Stimulated activated naive B cell treated with anti-CD40 and anti-IgM and Interleukin-4, amounts not matched to agents 10 μg/mL and 1 μg/mL and 100 μg/mL, for 72 hours (primary cell): ENCODE measurements at regions not wholly inside any gene's neighbourhood (a gene's known extent, or its start where the extent isn't known, plus 50 kb on each side); places are given as distances from the start of the nearest gene placed in this dataset.

Experiments
- ATAC-seq, 2 donors: fragments of 150-1000 bp; cut with Tn5 transposase; replicated peaks; 2 replicates each; pipeline ENCODE4 v1.10.0; 2021; ENCODE audit warnings: moderate library complexity in 1 of 2
- DNase-seq: peaks from one replicate; pipeline ENCODE4 v3.0.0; 2021
- H3K27ac Mint-ChIP-seq: one replicate; pipeline ENCODE4 v1.8.0; 2022; ENCODE audit warnings: mild to moderate bottlenecking, mixed read lengths
- H3K27me3 Mint-ChIP-seq, 2 donors: one replicate each; pipeline ENCODE4 v1.8.0; 2022; ENCODE audit warnings: mixed read lengths in 2 of 2
- H3K36me3 Mint-ChIP-seq, 2 donors: one replicate each; pipeline ENCODE4 v1.8.0; 2022; ENCODE audit warnings: mixed read lengths in 2 of 2, mild to moderate bottlenecking in 1 of 2
- H3K4me1 Mint-ChIP-seq, 2 donors: one replicate each; pipeline ENCODE4 v1.8.0; 2022; ENCODE audit warnings: mixed read lengths in 2 of 2, mild to moderate bottlenecking in 1 of 2
- H3K4me3 Mint-ChIP-seq, 2 donors: one replicate each; pipeline ENCODE4 v1.8.0; 2022; ENCODE audit warnings: mild to moderate bottlenecking in 2 of 2, mixed read lengths in 2 of 2, moderate library complexity in 1 of 2
- H3K9me3 Mint-ChIP-seq, 2 donors: one replicate each; pipeline ENCODE4 v1.8.0; 2022; ENCODE audit warnings: mixed read lengths in 2 of 2, mild to moderate bottlenecking in 1 of 2

DNA sequence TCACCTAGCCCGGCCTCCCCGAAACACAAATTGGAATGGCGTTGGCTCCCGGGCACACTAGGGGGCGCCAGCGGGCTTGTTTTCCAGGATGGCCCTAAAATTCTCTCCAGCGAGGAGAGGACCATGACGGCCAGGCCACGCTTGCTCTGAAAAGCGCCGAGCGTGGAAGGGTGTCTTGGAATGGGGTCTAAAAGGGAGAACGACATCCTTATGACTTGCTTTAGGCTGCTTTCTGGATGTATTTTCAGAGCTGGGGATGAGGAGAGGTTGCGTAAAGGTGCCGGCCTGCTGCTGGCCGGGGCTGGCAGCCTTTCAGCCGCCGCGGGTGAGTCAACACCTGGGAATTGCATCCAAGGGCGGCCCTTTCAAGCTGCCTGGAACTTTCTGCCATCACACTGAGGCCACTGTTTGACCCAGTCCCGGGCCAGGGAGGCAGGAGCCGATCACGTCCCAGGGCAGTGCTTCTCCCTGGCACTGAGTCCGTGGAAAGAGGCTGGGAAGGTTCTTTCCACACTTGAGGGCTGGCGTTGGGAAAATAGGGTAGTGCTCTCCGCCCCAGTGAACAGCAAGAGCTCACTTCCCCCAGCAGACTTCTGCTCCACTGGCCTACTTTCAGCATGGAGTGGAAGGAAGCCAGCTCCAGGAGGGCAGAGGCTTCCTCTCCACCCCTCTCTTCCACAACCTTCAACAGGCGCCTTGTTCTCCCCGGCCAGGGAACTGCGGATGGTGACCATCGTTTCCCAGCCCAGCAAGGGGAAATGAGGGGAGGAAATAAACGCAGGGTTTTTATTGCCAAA, 216.2 kb downstream of the TTC8 start:
- DNase-seq (peak; percentile 64), ATAC-seq (peak; percentile 85 to 86)
- H3K27me3 Mint-ChIP-seq, result peaks cover 23 to 29% of the 10 kb centered on the region in 2 donors
- H3K27ac Mint-ChIP-seq, result peak overlapping the region; percentile 92
- peak overlapping the region; percentile 83 to 85 for H3K4me3 Mint-ChIP-seq
- peaks cover 10 to 18% of the 10 kb centered on the region in 2 donors for H3K4me1 Mint-ChIP-seq
- peaks cover 2 to 4% of the 10 kb centered on the region in 2 donors for H3K36me3 Mint-ChIP-seq
- peaks cover 4 to 5% of the 10 kb centered on the region in 2 donors for H3K9me3 Mint-ChIP-seq

DNA sequence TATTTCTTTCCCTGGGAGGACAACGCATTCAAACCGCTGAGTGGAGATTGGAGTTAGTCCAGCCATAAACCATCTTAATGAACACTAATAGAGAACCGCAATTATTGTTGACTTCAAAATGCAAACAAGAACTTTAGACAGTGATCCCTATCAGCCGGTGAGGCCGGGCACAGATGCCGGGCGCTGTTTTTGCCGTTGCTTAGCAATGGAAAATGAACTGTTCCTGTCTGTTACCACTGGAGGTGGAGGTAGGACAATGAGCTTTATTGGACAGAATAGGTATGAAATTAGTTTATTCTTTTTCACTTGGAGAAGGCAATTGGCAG, 216.8 kb downstream of the TTC8 start:
- H3K27ac Mint-ChIP-seq, result peak overlapping the region; percentile 92
- H3K27me3 Mint-ChIP-seq, result peaks cover 23 to 25% of the 10 kb centered on the region in 2 donors
- H3K4me1 Mint-ChIP-seq, result peaks cover 10 to 18% of the 10 kb centered on the region in 2 donors
- peak overlapping the region; percentile 83 to 85 for H3K4me3 Mint-ChIP-seq
- H3K9me3 Mint-ChIP-seq, result peaks cover 4 to 5% of the 10 kb centered on the region in 2 donors
- DNase-seq (no peak), ATAC-seq (peak; percentile 37)
- peaks cover 2 to 4% of the 10 kb centered on the region in 2 donors for H3K36me3 Mint-ChIP-seq

DNA sequence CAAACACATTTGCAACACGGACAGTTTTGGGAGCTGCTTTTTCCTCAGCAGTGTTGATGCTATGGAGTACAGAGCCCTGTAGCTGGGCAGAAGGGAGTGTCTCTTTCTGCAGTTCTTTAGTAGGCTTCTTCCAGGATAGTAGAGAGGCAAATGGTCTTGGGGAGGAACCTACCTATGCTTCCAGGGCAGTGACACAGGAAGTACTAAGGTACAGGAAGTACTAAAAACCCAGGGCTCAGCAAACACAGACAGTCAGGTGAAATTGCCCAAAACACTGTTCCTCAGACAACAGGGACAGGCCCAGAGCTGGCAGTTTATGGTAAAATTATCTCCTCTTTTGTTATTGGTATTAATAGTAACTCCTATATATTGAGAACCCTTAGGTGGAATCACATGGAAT, 217.6 kb downstream of the TTC8 start:
- ATAC-seq (no peak), DNase-seq (no peak)
- Mint-ChIP-seq H3K4me3 (no peak overlapping the region), H3K36me3 (peaks cover 2 to 4% of the 10 kb centered on the region in 2 donors), H3K27ac (no peak overlapping the region), H3K27me3 (peaks cover 22% of the 10 kb centered on the region in 2 donors), H3K4me1 (peaks cover 10 to 18% of the 10 kb centered on the region in 2 donors), H3K9me3 (peaks cover 4 to 5% of the 10 kb centered on the region in 2 donors)

DNA sequence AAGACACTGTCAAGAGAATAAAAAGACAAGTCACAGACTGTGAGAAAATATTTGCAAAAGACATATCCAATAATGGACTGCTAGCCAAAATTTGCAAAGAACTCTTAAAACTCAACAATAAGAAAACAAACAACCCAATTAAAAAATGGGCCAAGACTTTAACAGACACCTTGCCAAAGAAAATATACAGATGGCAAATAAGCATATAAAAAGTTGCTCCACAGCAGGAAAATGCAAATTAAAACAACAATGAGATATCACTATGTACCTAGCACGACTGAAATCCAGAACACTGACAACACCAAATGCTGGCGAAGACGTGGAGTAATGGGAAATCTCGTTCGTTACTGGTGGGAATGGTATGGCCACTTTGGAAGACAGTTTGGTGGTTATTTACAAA, 228.9 kb downstream of the TTC8 start:
- H3K4me1 Mint-ChIP-seq, result peaks cover 3 to 5% of the 10 kb centered on the region in 2 donors
- H3K4me3 Mint-ChIP-seq, result no peak overlapping the region
- no peak for ATAC-seq
- no peak overlapping the region for H3K27ac Mint-ChIP-seq
- no peak for DNase-seq
- peaks cover 0 to 3% of the 10 kb centered on the region in 2 donors for H3K36me3 Mint-ChIP-seq
- H3K9me3 Mint-ChIP-seq, result peaks cover 7 to 12% of the 10 kb centered on the region in 2 donors
- H3K27me3 Mint-ChIP-seq, result peaks cover 0 to 8% of the 10 kb centered on the region in 2 donors

DNA sequence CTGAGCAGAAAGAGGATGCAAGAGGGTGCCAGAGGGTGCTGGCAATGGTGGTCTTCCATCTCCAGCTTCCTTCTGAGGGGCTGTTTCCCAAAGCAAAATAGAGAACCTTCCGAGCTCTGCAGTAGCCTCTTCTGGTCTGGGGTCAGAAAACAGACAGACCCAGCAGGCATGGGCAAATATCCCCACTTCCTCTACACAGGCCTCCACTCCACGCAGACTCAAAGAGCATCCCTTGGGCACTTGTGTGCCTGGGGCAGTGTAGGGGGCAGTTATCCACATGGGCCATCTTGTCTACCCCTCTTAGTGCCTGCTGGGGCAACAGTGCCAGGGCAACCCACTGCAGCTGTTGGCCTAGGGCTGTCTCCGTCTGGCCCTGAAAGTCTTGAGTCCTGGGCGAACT, 231.9 kb downstream of the TTC8 start:
- DNase-seq (no peak), ATAC-seq (no peak)
- H3K27ac Mint-ChIP-seq, result no peak overlapping the region
- no peak overlapping the region for H3K4me3 Mint-ChIP-seq
- H3K4me1 Mint-ChIP-seq, result peaks cover 3 to 5% of the 10 kb centered on the region in 2 donors
- H3K36me3 Mint-ChIP-seq, result peaks cover 0 to 3% of the 10 kb centered on the region in 2 donors
- H3K9me3 Mint-ChIP-seq, result peaks cover 7 to 12% of the 10 kb centered on the region in 2 donors
- H3K27me3 Mint-ChIP-seq, result no peaks in the 10 kb centered on the region

DNA sequence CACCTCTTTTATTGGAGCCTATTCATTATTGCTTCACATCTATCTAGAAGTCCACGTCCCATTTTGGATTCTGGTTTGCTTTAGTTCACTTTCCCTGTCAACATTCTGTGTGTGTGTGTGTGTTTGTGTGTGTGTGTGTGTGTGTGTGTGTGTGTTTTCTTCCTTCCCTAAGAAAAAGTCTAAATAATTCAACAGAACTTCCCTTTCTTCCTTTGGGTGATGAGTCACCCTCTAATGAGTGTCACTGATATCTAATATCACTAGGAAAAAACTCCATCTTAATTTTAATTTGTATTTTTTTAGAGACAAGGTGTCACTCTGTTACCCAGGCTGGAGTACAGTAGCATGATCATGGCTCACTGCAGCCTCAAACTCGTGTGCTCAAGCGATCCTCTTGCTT, 234.2 kb downstream of the TTC8 start:
- no peak for ATAC-seq
- peaks cover 5 to 7% of the 10 kb centered on the region in 2 donors for H3K27me3 Mint-ChIP-seq
- H3K9me3 Mint-ChIP-seq, result peaks cover 4 to 5% of the 10 kb centered on the region in 2 donors
- no peak overlapping the region for H3K27ac Mint-ChIP-seq
- peaks cover 3 to 5% of the 10 kb centered on the region in 2 donors for H3K4me1 Mint-ChIP-seq
- H3K4me3 Mint-ChIP-seq, result no peak overlapping the region
- H3K36me3 Mint-ChIP-seq, result no peaks in the 10 kb centered on the region
- DNase-seq, result no peak

DNA sequence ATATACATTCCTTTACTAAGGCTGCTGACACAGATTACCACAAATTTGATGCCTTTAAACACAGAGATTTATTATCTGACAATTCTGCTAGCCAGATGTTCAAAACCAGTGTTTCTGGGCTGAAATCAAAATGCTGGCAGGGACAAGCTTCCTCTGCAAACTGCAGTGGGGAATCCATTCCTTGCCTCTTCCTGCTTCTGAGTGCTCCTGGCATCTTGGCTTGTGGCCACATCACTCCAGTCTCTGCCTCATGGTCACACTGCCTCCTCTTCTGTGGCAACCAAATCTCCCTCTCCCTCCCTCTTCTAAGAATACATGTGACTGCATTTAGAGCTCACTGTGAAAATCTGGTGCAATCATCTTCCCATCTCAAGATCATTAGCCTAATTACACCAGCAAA, 235.7 kb downstream of the TTC8 start:
- H3K36me3 Mint-ChIP-seq, result no peaks in the 10 kb centered on the region
- peaks cover 5 to 11% of the 10 kb centered on the region in 2 donors for H3K27me3 Mint-ChIP-seq
- H3K9me3 Mint-ChIP-seq, result peaks cover 4 to 5% of the 10 kb centered on the region in 2 donors
- no peak overlapping the region for H3K4me3 Mint-ChIP-seq
- H3K4me1 Mint-ChIP-seq, result peaks cover 3 to 5% of the 10 kb centered on the region in 2 donors
- DNase-seq (no peak), ATAC-seq (no peak)
- H3K27ac Mint-ChIP-seq, result no peak overlapping the region

DNA sequence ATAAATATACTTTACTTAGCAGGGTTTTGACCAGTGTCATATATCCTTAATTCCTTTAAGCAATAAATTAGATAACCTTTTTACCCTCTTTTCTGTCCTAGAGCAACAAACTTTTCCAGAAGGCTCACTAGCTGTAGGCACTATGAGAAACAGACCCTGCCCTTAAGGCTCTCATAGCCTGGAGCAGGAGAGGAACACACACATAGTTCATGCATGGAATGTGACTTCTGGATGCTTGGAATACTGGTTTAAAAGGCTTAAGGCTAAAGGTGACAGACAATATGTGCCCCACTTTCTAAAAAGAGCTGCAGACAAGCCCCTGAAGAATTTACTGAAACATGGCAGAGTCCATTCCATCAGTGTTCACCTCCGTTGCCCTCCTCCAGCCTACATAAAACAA, 237.2 kb downstream of the TTC8 start:
- no peaks in the 10 kb centered on the region for H3K36me3 Mint-ChIP-seq
- peaks cover 0 to under 1% of the 10 kb centered on the region in 2 donors for H3K9me3 Mint-ChIP-seq
- no peak overlapping the region for H3K27ac Mint-ChIP-seq
- H3K4me1 Mint-ChIP-seq, result no peaks in the 10 kb centered on the region
- DNase-seq (no peak), ATAC-seq (no peak)
- peaks cover 9 to 15% of the 10 kb centered on the region in 2 donors for H3K27me3 Mint-ChIP-seq
- no peak overlapping the region for H3K4me3 Mint-ChIP-seq

DNA sequence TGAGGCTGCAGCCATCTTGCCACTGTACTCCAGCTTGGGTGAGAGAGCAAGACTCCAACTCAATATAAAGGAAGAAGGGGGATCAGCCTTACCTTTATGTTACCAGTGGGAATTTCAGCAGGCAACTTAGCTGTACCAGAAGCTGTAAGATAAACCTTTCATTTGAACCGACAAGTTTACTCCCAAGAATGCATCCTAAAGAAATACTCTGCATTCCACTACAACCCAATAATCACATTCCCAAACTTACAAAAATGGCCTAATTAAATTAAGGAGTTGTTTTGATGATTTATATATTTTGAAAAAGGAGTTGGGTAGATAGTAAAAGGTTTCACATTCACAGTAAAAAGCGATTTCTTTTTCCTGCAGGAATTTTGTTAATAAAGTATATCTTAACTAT, 241.4 kb downstream of the TTC8 start:
- Mint-ChIP-seq H3K27me3 (peaks cover 20 to 21% of the 10 kb centered on the region in 2 donors), H3K36me3 (no peaks in the 10 kb centered on the region)

DNA sequence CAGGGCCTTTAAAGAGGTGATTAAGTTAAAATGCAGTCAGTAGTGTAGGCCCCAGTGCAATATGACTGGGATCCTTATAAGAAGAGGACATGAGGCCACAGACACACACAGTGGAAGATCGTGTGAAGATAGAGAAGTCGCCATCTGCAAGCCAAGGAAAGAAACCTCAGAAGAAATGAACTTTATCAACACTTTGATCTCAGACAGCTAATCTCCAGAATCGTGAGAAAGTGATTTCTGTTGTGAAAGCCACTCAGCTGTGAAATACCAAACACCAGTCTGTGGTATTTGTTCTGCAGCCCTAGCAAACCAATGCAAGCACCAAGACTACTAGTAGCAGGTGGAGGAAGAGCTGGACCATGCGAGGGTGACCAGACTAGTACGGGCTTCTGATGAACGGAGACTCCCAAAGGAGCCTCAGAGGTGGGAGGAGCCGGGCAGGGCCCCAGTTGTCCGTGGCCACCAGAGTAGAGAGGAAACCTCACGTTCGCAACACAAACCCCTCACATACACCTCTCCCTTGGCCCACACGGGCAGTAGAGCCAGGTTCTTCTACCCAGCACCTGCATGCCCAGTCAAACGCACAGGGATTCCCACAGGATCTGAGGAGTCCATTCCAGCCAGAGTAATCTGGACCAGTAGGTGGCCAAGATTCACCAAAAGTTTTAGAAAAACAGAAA, 243.0 kb downstream of the TTC8 start:
- Mint-ChIP-seq H3K9me3 (no peaks in the 10 kb centered on the region), H3K27ac (no peak overlapping the region), H3K27me3 (peaks cover 14 to 25% of the 10 kb centered on the region in 2 donors), H3K4me3 (no peak overlapping the region), H3K4me1 (no peaks in the 10 kb centered on the region), H3K36me3 (no peaks in the 10 kb centered on the region)
- ATAC-seq (peak in 1 of 2 donors; percentile 14), DNase-seq (no peak)

More for the DNA sequence above, 241.4 kb downstream of the TTC8 start:
- ATAC-seq (no peak), DNase-seq (no peak)
- Mint-ChIP-seq H3K9me3 (no peaks in the 10 kb centered on the region), H3K27ac (no peak overlapping the region), H3K4me3 (no peak overlapping the region), H3K4me1 (no peaks in the 10 kb centered on the region)

DNA sequence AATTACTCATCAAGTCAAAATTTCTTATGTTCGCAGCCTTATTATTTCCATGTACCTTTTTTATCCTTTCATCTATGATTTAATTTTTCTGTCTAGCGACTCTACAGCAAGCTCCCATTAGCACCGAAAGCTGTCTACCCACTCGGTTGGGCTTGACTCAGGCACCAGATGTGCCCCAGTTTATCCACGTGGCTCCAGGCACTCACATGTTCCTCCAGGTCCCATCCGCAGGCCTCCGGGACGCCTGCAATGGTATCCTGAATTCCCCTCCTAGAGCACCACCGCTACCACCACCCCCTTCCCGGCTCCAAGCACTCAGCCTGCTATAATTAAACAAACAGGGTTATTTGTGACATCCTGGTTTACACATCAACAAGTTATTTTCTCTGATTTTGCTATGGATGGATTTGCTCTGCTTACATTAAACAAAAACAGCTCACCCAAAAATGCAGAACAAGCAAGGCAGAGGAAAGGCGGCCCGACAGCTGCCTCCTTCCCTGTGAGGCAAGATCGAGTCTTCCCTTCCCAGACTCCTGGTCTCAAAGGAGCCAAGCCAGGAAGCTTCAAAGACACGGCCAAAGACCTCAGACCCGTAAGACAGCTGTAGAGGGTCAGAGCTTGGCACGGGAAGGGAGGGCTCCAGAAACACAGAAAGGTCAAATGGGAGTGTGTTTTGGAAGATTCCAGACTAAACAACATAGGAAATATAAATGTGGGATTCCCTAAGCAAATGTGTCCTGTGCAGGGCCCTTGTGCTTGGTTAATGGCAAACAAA, 253.8 kb downstream of the TTC8 start:
- Mint-ChIP-seq H3K27ac (no peak overlapping the region), H3K27me3 (peaks cover 8 to 21% of the 10 kb centered on the region in 2 donors), H3K36me3 (no peaks in the 10 kb centered on the region), H3K4me1 (no peaks in the 10 kb centered on the region), H3K4me3 (no peak overlapping the region), H3K9me3 (peaks cover 2 to 4% of the 10 kb centered on the region in 2 donors)
- ATAC-seq, result no peak
- DNase-seq, result no peak

DNA sequence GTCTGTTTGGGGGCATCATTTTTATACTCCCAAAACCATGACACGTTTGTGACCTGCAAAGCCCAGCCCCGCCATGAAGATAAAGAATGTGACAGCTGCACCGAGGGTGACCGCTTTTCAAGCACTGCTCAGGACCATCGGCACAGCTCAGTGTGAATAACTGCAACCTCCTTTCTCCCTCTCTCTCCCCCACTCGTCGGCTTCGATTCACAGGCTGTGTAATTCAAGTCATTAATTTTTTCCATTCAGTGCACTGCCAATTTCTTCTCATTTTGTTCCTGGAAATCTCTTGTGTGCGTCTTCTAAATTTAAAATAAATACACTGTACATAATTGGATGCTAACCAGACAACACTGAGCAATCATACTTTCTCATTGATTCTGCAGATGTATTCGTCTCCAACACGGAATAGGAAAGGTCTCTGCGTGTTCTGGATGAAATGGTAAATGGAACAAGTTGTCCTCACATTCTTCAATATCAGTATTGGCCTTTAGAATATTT, 260.8 kb downstream of the TTC8 start:
- H3K4me3 Mint-ChIP-seq, result no peak overlapping the region
- no peaks in the 10 kb centered on the region for H3K36me3 Mint-ChIP-seq
- no peaks in the 10 kb centered on the region for H3K4me1 Mint-ChIP-seq
- no peak for ATAC-seq
- no peak overlapping the region for H3K27ac Mint-ChIP-seq
- DNase-seq, result no peak
- H3K27me3 Mint-ChIP-seq, result peaks cover 0 to 13% of the 10 kb centered on the region in 2 donors
- peaks cover 2 to 4% of the 10 kb centered on the region in 2 donors for H3K9me3 Mint-ChIP-seq

DNA sequence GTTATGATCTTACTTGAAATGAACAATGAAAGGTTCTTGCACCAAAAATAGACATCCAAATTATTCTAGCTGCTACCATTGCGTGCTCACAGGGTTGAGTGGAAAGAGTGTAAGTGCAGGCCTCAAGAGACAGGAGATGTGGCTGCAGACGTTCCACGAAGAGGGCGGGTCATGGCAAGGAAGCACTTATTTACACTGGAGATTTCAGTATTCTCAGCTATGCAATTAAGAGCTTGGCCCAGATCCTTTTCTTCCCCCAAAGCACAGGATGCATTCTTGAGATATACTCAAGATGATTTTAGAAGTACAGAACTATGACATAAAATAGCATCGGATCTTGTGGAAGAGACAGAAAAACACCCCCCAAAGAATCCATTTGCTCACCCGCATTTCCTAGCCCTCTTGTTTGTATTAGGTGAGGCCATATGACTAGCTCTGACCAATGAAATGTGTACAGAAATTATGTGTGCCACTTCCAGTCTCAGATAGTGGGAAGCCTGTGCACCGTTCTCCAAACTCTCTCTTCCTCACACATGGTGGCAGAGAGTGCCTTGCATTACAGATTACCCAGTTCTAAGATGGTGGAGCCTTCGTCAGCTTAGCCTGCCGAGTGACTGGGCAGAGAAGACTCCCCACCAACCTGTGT, 261.4 kb downstream of the TTC8 start:
- no peaks in the 10 kb centered on the region for H3K36me3 Mint-ChIP-seq
- peaks cover 0 to 10% of the 10 kb centered on the region in 2 donors for H3K27me3 Mint-ChIP-seq
- DNase-seq, result no peak
- peaks cover 2 to 4% of the 10 kb centered on the region in 2 donors for H3K9me3 Mint-ChIP-seq
- no peak for ATAC-seq
- no peak overlapping the region for H3K4me3 Mint-ChIP-seq
- H3K4me1 Mint-ChIP-seq, result no peaks in the 10 kb centered on the region
- no peak overlapping the region for H3K27ac Mint-ChIP-seq

DNA sequence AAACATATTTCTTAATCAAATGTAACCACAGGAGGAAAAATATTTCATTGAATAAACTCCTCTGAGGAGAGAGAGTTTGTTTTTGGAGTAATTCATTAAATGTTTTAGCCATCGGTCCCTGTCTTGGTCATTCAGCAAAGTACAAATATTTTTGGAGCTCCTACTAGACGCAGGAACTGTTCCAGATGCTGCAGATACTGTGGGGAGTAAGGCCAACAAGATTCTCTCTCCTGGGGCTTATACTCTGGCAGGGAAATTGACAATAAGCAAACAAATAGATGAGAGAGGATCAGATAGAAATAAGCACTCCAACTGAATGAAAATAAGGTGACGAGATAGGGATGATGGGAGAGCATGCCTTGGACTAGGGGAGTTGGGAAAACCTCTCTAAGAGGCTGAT, 264.1 kb downstream of the TTC8 start:
- H3K9me3 Mint-ChIP-seq, result peaks cover 0 to 3% of the 10 kb centered on the region in 2 donors
- peaks cover 0 to 3% of the 10 kb centered on the region in 2 donors for H3K36me3 Mint-ChIP-seq
- H3K4me1 Mint-ChIP-seq, result no peaks in the 10 kb centered on the region

More for the DNA sequence above, 264.1 kb downstream of the TTC8 start:
- DNase-seq, result no peak
- H3K27ac Mint-ChIP-seq, result no peak overlapping the region
- ATAC-seq, result no peak
- H3K4me3 Mint-ChIP-seq, result no peak overlapping the region
- H3K27me3 Mint-ChIP-seq, result peaks cover 5 to 10% of the 10 kb centered on the region in 2 donors
